Activated CD8-positive, alpha-beta T cell treated with anti-CD3 and anti-CD28 coated beads for 36 hours (primary cell): ENCODE measurements at regions not wholly inside any gene's neighbourhood (a gene's known extent, or its start where the extent isn't known, plus 50 kb on each side); places are given as distances from the start of the nearest gene placed in this dataset.

Source experiments
- ATAC-seq: fragments of 200-7000 bp; cut with Tn5 transposase; one replicate; pipeline ENCODE4 v1.10.0; 2021; ENCODE audit warnings: mild to moderate bottlenecking, moderate library complexity
- CTCF ChIA-PET: fragments of 350-600 bp; sonication (Branson Sonifier 250); formaldehyde crosslinking; loops from one replicate; lab custom pipeline; 2021; ENCODE audit warnings: antibody characterized with exemption; lab: Charles Lee
- POLR2A ChIA-PET: fragments of 350-600 bp; sonication (Branson Sonifier 250); formaldehyde crosslinking; loops from one replicate; lab custom pipeline; 2021; ENCODE audit warnings: antibody characterized with exemption; lab: Charles Lee
- DNase-seq: peaks from one replicate; pipeline ENCODE4 v3.0.0-alpha.2; 2020
- H3K27ac Mint-ChIP-seq: one replicate; pipeline ENCODE4 v1.8.0; 2021; ENCODE audit warnings: mild to moderate bottlenecking, mixed read lengths
- H3K27me3 Mint-ChIP-seq: one replicate; pipeline ENCODE4 v1.8.0; 2021; ENCODE audit warnings: mixed read lengths
- H3K36me3 Mint-ChIP-seq: one replicate; pipeline ENCODE4 v1.8.0; 2021; ENCODE audit warnings: low read depth, mixed read lengths
- H3K4me1 Mint-ChIP-seq: one replicate; pipeline ENCODE4 v1.8.0; 2021; ENCODE audit warnings: low read depth, mixed read lengths
- H3K4me3 Mint-ChIP-seq: one replicate; pipeline ENCODE4 v1.8.0; 2021; ENCODE audit warnings: mild to moderate bottlenecking, moderate library complexity, mixed read lengths
- H3K9me3 Mint-ChIP-seq: one replicate; pipeline ENCODE4 v1.8.0; 2021; ENCODE audit warnings: mixed read lengths
- CTCF ChIP-seq: fragments of 200-600 bp; IDR thresholded peaks from one replicate; pipeline ENCODE4 v1.8.0; 2022; ENCODE audit warnings: antibody characterized with exemption, mild to moderate bottlenecking
- intact Hi-C: fragments of 100-400 bp; cut with micrococcal nuclease; formaldehyde crosslinking; loops from one replicate; pipeline ENCODE4 v1.10.0; 2022

GRCh38 chr13:86572115-86572514 lies 772.9 kb upstream of the SLITRK6 start:
- CTCF ChIA-PET: no interaction called here
- ATAC-seq (no peak), DNase-seq (no peak)
- no peaks in the 10 kb centered on the region for H3K4me1 Mint-ChIP-seq
- no peaks in the 10 kb centered on the region for H3K27me3 Mint-ChIP-seq
- H3K27ac Mint-ChIP-seq: no peak overlapping the region
- no peak overlapping the region for H3K4me3 Mint-ChIP-seq
- peaks cover 7% of the 10 kb centered on the region for H3K9me3 Mint-ChIP-seq
- TF ChIP-seq CTCF: no peak
- POLR2A ChIA-PET: no interaction called here
- H3K36me3 Mint-ChIP-seq: no peaks in the 10 kb centered on the region
- intact Hi-C loops: no loop called here

GRCh38 chr13:86579662-86580061 lies 780.4 kb upstream of the SLITRK6 start:
- no peak overlapping the region for H3K27ac Mint-ChIP-seq
- CTCF ChIA-PET: no interaction called here
- ATAC-seq: no peak

GRCh38 chr13:86581706-86582105 lies 782.5 kb upstream of the SLITRK6 start:
- DNase-seq (no peak), ATAC-seq (no peak)
- Mint-ChIP-seq H3K27me3 (no peaks in the 10 kb centered on the region), H3K4me1 (no peaks in the 10 kb centered on the region), H3K4me3 (no peak overlapping the region), H3K36me3 (no peaks in the 10 kb centered on the region), H3K9me3 (peaks cover 10% of the 10 kb centered on the region), H3K27ac (no peak overlapping the region)
- CTCF ChIA-PET: no interaction called here
- no peak for TF ChIP-seq CTCF
- intact Hi-C loops: no loop called here
- POLR2A ChIA-PET: no interaction called here

More at GRCh38 chr13:86579662-86580061, 780.4 kb upstream of the SLITRK6 start:
- intact Hi-C loops: no loop called here
- Mint-ChIP-seq H3K4me1 (no peaks in the 10 kb centered on the region), H3K36me3 (no peaks in the 10 kb centered on the region), H3K9me3 (peaks cover 15% of the 10 kb centered on the region), H3K4me3 (no peak overlapping the region), H3K27me3 (no peaks in the 10 kb centered on the region)
- no peak for TF ChIP-seq CTCF
- no peak for DNase-seq
- POLR2A ChIA-PET: no interaction called here

GRCh38 chr13:86584301-86584700 lies 785.1 kb upstream of the SLITRK6 start:
- intact Hi-C loops: no loop called here
- no peak for DNase-seq
- POLR2A ChIA-PET: no interaction called here
- ATAC-seq: no peak
- no peak for TF ChIP-seq CTCF
- Mint-ChIP-seq H3K4me1 (no peaks in the 10 kb centered on the region), H3K36me3 (no peaks in the 10 kb centered on the region), H3K4me3 (no peak overlapping the region), H3K27me3 (no peaks in the 10 kb centered on the region), H3K9me3 (peaks cover 18% of the 10 kb centered on the region), H3K27ac (no peak overlapping the region)
- CTCF ChIA-PET: no interaction called here

GRCh38 chr13:86585835-86586234 lies 786.6 kb upstream of the SLITRK6 start:
- ChIA-PET CTCF (no interaction called here), POLR2A (no interaction called here)
- Mint-ChIP-seq H3K9me3 (peaks cover 18% of the 10 kb centered on the region), H3K27ac (no peak overlapping the region), H3K4me1 (no peaks in the 10 kb centered on the region), H3K27me3 (no peaks in the 10 kb centered on the region), H3K4me3 (no peak overlapping the region), H3K36me3 (no peaks in the 10 kb centered on the region)
- DNase-seq (no peak), ATAC-seq (no peak)
- no peak for TF ChIP-seq CTCF
- intact Hi-C loops: no loop called here
